ENCODE measurements at regions not wholly inside any gene's neighbourhood (a gene's known extent, or its start where the extent isn't known, plus 50 kb on each side); places are given as distances from the start of the nearest gene placed in this dataset.

GRCh38 chr10:3510741-3511140 lies 274.3 kb downstream of the KLF6 start:
- DNase-seq = no peak

DNA sequence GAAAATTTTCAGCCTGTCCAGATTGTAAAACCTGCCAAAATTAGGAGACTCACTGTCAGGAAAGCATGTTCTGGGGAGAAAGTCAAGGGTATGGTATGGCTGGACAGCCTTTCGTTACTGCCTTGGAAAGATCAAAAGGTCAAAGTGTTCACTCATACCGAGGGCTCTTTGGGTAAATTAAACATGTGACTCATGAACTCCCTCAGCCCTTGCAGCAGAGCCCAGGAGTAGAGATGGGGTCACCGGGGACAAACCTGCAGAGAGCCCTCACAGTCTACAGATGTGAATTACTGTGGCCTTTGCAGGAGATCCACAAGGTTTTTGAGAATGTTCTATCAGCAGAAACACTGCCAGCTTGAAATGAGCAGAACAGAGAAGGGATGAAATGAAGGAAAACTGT lies 275.7 kb downstream of the KLF6 start:
- no peak for DNase-seq

DNA sequence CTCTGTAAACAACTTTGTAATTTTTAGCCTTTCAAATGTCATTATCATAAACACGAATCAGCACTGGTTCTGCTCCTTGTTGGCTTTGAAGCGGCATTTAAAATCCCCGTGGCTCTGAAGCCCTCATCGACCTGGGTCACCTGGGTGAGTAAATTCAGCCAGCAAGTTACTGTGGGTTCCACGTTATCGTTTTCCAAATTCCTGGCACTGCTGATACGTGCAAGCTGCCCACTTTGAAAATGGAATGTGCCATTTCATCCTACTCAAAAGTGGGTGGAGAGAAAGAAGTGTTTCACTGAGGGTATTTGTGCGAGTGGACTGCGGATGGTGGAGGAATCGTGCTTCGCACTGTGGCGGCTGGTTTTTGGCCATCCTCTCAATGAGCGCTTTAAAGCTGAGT lies 281.7 kb downstream of the KLF6 start:
- no peak for DNase-seq

- DNase-seq = no peak
Measured at GRCh38 chr10:3502673-3503072, 282.3 kb downstream of the KLF6 start.

DNA sequence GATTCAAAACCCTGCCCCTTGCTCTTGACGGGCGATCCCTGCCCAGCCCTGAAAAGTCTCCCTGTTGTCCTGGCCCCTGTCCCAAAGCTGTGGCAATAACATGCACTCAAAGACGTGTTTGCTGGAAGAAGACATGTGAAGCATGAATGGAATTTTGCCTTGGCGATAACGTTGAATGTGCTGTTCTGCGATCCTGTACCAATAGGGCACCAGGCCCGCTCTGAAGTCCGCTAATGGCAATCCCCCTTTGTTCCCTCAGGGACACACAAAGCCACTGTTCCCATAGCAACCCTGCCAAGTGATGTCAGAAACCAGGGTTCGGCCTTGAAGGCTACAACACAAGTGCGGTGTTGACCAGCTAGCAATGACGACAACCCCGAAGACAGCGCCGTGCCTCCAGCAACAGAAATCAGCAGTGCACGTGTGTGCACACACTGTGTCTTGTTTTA lies 284.6 kb downstream of the KLF6 start:
- DNase-seq = no peak

DNA sequence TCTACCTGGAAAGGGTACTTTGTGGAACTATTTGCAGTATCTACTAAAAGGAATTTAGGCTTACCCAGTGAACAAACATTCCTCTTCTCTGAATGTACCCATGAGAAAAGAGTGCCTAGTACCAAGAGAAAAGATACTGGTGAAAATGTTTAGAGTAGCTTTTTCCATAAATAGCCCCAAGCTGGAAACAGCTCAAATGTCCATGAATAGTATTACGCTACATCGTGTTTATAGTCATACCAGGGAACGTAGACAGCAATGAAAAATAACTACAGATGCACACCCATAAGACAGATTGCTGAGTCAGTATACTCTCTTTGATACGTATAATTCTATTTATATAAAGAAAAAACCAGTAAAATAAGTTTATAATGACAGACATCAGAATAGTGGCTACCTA lies 285.9 kb downstream of the KLF6 start:
- DNase-seq = no peak

DNA sequence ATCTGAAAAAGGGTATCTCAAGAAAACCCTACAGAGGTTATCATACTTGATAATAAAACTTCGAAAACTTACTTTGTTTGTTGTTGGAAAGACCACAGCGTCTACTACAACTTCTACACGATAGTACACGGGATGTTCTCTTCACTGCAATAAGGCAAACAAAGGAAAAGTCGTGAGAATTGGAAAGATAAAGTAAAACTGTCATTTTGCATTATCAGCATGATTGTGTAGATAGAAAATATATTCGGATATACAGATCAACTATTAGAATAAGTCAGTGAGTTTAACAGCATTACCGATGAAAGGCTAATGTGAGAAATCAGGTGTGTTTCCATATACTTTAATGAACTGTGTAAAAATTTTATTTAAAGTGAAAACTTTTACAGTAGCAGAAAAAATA lies 287.4 kb downstream of the KLF6 start:
- DNase-seq = no peak

GRCh38 chr10:3496138-3496537 lies 288.9 kb downstream of the KLF6 start:
- DNase-seq = no peak

- no peak for DNase-seq
Measured at GRCh38 chr10:3495281-3495680, 289.7 kb downstream of the KLF6 start.

- DNase-seq = no peak
Measured at GRCh38 chr10:3494838-3495230, 290.2 kb downstream of the KLF6 start.

DNA sequence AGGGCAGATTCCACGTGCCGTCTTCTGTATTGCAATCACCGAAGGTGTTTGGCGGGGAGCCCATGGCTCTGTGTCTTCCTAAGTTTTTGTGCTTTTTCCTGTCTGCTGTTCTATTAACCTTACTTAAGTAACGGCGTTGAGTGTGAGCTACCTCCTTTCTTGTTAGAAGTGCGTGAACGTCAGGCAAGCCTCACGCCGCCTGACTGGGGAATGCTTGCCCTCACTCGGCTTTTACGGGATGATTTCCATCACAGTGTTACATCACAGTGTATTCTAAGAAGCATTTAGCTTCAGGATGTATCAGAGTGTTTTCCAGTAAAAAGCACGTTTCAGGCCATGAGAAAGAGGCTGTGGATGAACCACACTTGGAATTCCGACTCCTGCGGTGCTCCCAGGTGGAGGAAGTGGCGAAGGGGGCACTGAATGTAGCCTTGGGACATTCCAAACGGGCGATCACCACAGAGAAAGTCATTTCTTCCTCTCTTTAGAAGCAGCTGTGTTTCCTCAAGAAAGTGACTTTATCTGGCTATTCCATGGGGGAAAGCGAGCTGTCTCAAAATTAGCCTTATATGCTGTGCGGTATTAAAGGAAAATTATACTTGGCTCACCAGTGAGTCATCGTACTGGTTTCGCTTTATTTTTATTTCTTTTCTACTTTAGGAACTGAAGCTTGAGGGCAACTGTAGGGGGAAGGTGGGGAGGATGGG lies 290.7 kb downstream of the KLF6 start:
- no peak for DNase-seq

DNA sequence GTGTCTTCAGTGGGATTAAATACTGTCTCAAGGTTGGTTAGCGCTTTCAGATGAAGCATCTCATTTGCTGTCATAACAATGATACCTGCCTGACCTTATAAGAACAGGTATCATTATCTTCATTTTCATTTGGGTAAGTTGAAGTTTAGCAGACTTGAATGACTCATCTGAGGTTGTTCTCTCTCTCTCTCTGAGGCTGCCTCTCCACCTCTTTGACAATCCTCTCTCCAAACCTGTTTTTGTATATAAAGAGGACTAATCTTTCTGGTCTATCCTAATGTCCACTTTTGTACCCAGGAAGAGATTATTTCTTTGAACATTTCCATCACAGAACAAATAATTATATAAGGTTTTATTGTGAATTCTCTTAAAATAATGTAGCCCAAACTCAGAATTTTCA lies 291.4 kb downstream of the KLF6 start:
- DNase-seq = no peak

- no peak for DNase-seq
Measured at GRCh38 chr10:3491571-3491970, 293.4 kb downstream of the KLF6 start.

- DNase-seq = no peak
Measured at GRCh38 chr10:3487228-3487627, 297.8 kb downstream of the KLF6 start.

DNA sequence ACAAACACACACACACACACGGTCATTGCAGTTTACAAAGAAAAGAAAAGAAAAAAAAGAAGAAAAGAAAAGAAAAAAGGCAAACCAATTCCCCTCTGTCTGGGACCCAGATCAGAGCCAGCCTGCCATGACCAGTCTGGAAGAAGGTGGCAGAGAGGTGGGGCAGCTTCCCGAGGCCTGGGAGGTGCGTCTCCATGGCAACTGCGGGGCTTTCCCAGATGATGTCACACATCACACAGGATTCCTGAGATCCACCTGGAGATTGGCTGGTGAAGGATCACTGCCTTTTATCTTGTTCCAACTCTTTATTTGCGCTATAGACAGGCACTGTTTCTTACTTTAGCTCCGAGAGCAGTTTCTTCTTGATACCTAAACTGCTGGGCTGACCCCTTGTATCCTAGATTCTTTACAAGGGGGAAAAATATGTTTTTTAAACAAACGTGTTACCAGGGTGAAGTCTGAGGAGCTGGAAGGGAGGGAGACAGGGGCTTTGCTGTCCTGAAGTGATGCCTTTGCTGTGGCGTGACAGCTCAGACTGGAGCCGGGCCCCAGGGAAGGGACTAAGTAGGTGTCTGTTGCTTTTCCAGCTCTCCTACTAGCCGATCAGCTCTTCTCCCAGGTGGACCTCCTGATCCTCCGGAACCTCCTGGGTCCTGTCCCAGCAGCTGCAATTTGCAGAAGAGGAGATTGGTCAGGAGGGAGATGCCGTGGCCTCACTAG lies 298.5 kb downstream of the KLF6 start:
- no peak for DNase-seq

DNA sequence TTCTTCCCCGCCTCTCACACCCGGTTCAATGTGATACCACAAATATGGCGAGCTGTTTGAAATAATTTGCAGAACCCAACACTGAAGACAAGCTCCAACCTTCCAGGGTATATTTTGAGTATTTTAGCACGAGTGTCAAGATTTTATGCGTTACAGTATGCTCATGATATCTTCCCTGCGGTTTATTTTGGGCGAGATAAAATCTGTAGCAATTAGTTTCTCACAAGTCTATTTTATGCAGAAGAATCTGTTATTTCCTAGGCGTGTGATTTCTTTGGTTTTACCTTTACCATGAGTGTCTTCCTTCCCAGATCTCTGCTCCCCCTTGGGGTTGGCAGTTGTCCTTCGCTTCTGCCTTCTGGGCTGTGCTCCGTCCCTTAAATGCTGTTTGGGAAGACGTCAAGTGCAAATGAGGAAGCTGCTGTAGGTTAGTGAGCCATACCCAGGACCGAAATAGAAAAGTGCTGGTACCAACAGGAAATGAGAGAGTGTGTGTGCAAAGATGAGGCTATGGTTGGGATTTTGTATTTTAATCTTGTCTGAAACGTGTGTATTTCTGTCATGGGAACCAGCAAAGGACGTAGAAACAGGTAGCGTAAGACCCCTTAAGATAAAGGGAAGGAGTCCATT lies 299.8 kb downstream of the KLF6 start:
- DNase-seq = no peak

GRCh38 chr10:3484306-3485056 lies 300.5 kb downstream of the KLF6 start:
- no peak for DNase-seq

- DNase-seq = no peak
Measured at GRCh38 chr10:3482200-3482993, 302.6 kb downstream of the KLF6 start.

GRCh38 chr10:3481496-3481895 lies 303.5 kb downstream of the KLF6 start:
- DNase-seq = no peak

GRCh38 chr10:3480990-3481315 lies 304.1 kb downstream of the KLF6 start:
- no peak for DNase-seq

DNA sequence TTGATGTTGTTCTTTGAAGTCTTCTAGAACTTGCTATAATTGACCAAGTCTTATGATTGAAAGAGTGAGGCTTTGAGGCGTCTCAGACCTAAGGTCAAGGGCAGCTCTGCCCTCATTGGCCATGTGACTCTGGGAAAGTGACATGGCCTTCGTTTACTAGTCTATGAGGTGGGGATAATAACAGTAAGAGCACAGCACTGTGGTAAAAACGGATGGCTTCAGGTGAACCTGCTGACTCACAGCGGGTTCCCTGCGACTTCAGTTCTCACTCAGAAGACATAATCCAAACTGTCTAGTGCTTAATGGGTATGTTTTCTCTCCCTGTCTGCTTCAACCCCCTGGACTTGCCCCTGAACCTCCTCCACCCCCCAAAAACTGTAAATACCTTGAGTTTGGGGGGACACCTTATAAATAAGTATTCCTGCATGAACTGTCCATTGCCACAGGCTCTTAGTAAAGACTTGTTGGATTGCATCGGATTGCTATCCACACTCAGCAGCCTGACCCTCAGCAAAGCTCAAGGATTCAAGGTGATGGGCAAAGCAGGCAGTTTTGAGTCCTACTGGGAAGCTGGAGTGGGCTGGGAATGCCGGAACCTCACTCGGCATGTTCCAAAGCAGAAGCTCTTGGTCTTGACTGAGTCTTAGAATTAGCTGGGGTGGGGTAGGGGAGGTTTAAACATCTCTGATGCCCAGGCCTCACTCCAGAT lies 304.6 kb downstream of the KLF6 start:
- DNase-seq = no peak

DNA sequence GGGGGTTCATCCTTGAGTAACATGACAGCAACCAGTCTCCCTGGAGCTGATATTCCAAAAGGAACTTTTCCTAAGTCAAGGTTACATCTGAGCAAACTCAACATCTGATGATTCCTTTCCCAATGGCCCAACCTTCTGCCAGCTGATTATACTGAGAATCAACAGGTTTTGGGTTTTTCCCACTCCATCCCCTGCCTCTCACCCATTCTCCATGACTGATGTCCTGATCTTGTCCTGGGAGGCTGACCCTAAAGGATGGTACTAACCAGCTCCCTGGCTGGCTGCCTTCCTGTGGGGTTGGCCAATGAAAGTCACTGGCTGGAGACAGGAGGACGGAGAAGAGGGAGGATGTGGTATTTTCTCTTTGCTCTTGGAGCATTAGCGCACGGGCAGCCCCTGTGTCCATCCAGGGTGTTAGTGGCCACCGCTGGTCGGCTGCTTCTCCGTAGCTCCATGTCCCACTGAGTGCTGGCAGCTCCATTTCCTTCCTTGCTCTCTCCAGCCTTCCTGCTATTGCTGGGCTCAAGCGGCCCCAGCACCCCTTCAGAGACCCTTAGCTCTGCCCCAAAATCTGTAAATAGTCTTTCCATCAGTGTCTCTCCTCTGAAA lies 306.2 kb upstream of the PITRM1 start:
- DNase-seq = no peak
